ENCODE measurements at regions not wholly inside any gene's neighbourhood (a gene's known extent, or its start where the extent isn't known, plus 50 kb on each side); places are given as distances from the start of the nearest gene placed in this dataset.
"Not testable (repeated sequence)": the region's sequence is repeated elsewhere in the genome, so short reads cannot be mapped to it uniquely, and the experiment has no call there.

- no peak overlapping the region for H3K4me3 ChIP-seq (ENCODE audit: low read depth, low read length)
- WGBS (ENCODE audit: insufficient coverage): 41% methylated on average over 2 of the region's 3 CpGs
- H3K27ac ChIP-seq (ENCODE audit: low read depth, low read length): no peak overlapping the region
- no peak for DNase-seq (ENCODE audit: low read depth in 4 of 6, low spot score in 6 of 6)
- no peaks in the 10 kb centered on the region for H3K36me3 ChIP-seq (ENCODE audit: control insufficient read depth, insufficient read depth, low read length)
- no peaks in the 10 kb centered on the region for H3K9me3 ChIP-seq (ENCODE audit: control insufficient read depth, insufficient read depth, low read length)
- peaks cover 17% of the 10 kb centered on the region for H3K4me1 ChIP-seq (ENCODE audit: control insufficient read depth, insufficient read depth, low read length)
- no peaks in the 10 kb centered on the region for H3K27me3 ChIP-seq (ENCODE audit: control insufficient read depth, insufficient read depth, low read length)
Observed at GRCh38 chr2:16394986-16395550, 270.6 kb downstream of the CYRIA start.

- Histone ChIP-seq H3K9me3 (ENCODE audit: control insufficient read depth, insufficient read depth, low read length) (no peaks in the 10 kb centered on the region), H3K27me3 (ENCODE audit: control insufficient read depth, insufficient read depth, low read length) (no peaks in the 10 kb centered on the region), H3K4me1 (ENCODE audit: control insufficient read depth, insufficient read depth, low read length) (peaks cover 17% of the 10 kb centered on the region), H3K27ac (ENCODE audit: low read depth, low read length) (peak overlapping the region; percentile 44), H3K4me3 (ENCODE audit: low read depth, low read length) (no peak overlapping the region), H3K36me3 (ENCODE audit: control insufficient read depth, insufficient read depth, low read length) (no peaks in the 10 kb centered on the region)
- peak in 3 of 6 donors; percentile 23 to 87 (median 70) for DNase-seq (ENCODE audit: low read depth in 4 of 6, low spot score in 6 of 6)
- WGBS (ENCODE audit: insufficient coverage): 50% methylated on average over 13 of the region's 15 CpGs
Observed at GRCh38 chr2:16394072-16394985, 271.3 kb downstream of the CYRIA start.

GRCh38 chr2:16393500-16394071 lies 272.0 kb downstream of the CYRIA start:
- WGBS (ENCODE audit: insufficient coverage): 68% methylated on average over 6 of the region's 8 CpGs
- Histone ChIP-seq H3K9me3 (ENCODE audit: control insufficient read depth, insufficient read depth, low read length) (no peaks in the 10 kb centered on the region), H3K4me3 (ENCODE audit: low read depth, low read length) (no peak overlapping the region), H3K4me1 (ENCODE audit: control insufficient read depth, insufficient read depth, low read length) (peaks cover 17% of the 10 kb centered on the region), H3K27ac (ENCODE audit: low read depth, low read length) (peak overlapping the region; percentile 44), H3K27me3 (ENCODE audit: control insufficient read depth, insufficient read depth, low read length) (no peaks in the 10 kb centered on the region), H3K36me3 (ENCODE audit: control insufficient read depth, insufficient read depth, low read length) (no peaks in the 10 kb centered on the region)
- DNase-seq (ENCODE audit: low read depth in 4 of 6, low spot score in 6 of 6): peak in 1 of 6 donors; percentile 5

GRCh38 chr2:16392647-16393499 lies 272.8 kb downstream of the CYRIA start:
- Histone ChIP-seq H3K27me3 (ENCODE audit: control insufficient read depth, insufficient read depth, low read length) (no peaks in the 10 kb centered on the region), H3K4me3 (ENCODE audit: low read depth, low read length) (no peak overlapping the region), H3K9me3 (ENCODE audit: control insufficient read depth, insufficient read depth, low read length) (no peaks in the 10 kb centered on the region), H3K4me1 (ENCODE audit: control insufficient read depth, insufficient read depth, low read length) (peaks cover 17% of the 10 kb centered on the region), H3K27ac (ENCODE audit: low read depth, low read length) (no peak overlapping the region), H3K36me3 (ENCODE audit: control insufficient read depth, insufficient read depth, low read length) (no peaks in the 10 kb centered on the region)
- 33% methylated on average over 14 of the region's 14 CpGs for WGBS (ENCODE audit: insufficient coverage)
- peak in 4 of 6 donors; percentile 33 to 86 (median 54) for DNase-seq (ENCODE audit: low read depth in 4 of 6, low spot score in 6 of 6)

- no peak for DNase-seq (ENCODE audit: low read depth in 4 of 6, low spot score in 6 of 6)
- H3K36me3 ChIP-seq (ENCODE audit: control insufficient read depth, insufficient read depth, low read length): no peaks in the 10 kb centered on the region
- H3K4me3 ChIP-seq (ENCODE audit: low read depth, low read length): no peak overlapping the region
- no peaks in the 10 kb centered on the region for H3K9me3 ChIP-seq (ENCODE audit: control insufficient read depth, insufficient read depth, low read length)
- WGBS (ENCODE audit: insufficient coverage): 91% methylated on average over 4 of the region's 5 CpGs
- peaks cover 17% of the 10 kb centered on the region for H3K4me1 ChIP-seq (ENCODE audit: control insufficient read depth, insufficient read depth, low read length)
- H3K27ac ChIP-seq (ENCODE audit: low read depth, low read length): no peak overlapping the region
- no peaks in the 10 kb centered on the region for H3K27me3 ChIP-seq (ENCODE audit: control insufficient read depth, insufficient read depth, low read length)
Observed at GRCh38 chr2:16391986-16392385, 273.6 kb downstream of the CYRIA start.

- WGBS (ENCODE audit: insufficient coverage): 94% methylated on average over 6 of the region's 6 CpGs
Observed at GRCh38 chr2:16390561-16390960, 275.1 kb downstream of the CYRIA start.

GRCh38 chr2:16389611-16390010 lies 276.0 kb downstream of the CYRIA start:
- Histone ChIP-seq H3K9me3 (ENCODE audit: control insufficient read depth, insufficient read depth, low read length) (no peaks in the 10 kb centered on the region), H3K27me3 (ENCODE audit: control insufficient read depth, insufficient read depth, low read length) (no peaks in the 10 kb centered on the region), H3K36me3 (ENCODE audit: control insufficient read depth, insufficient read depth, low read length) (no peaks in the 10 kb centered on the region), H3K4me1 (ENCODE audit: control insufficient read depth, insufficient read depth, low read length) (peaks cover 21% of the 10 kb centered on the region), H3K27ac (ENCODE audit: low read depth, low read length) (no peak overlapping the region), H3K4me3 (ENCODE audit: low read depth, low read length) (no peak overlapping the region)
- no peak for DNase-seq (ENCODE audit: low read depth in 4 of 6, low spot score in 6 of 6)
- WGBS (ENCODE audit: insufficient coverage): 93% methylated on average over 3 of the region's 3 CpGs

More at GRCh38 chr2:16390561-16390960, 275.1 kb downstream of the CYRIA start:
- Histone ChIP-seq H3K9me3 (ENCODE audit: control insufficient read depth, insufficient read depth, low read length) (no peaks in the 10 kb centered on the region), H3K4me3 (ENCODE audit: low read depth, low read length) (no peak overlapping the region), H3K27me3 (ENCODE audit: control insufficient read depth, insufficient read depth, low read length) (no peaks in the 10 kb centered on the region), H3K4me1 (ENCODE audit: control insufficient read depth, insufficient read depth, low read length) (peaks cover 21% of the 10 kb centered on the region), H3K36me3 (ENCODE audit: control insufficient read depth, insufficient read depth, low read length) (no peaks in the 10 kb centered on the region), H3K27ac (ENCODE audit: low read depth, low read length) (no peak overlapping the region)
- no peak for DNase-seq (ENCODE audit: low read depth in 4 of 6, low spot score in 6 of 6)

GRCh38 chr2:16388199-16388830 lies 277.3 kb downstream of the CYRIA start:
- WGBS (ENCODE audit: insufficient coverage): 93% methylated on average over 13 of the region's 16 CpGs
- H3K27ac ChIP-seq (ENCODE audit: low read depth, low read length): not testable (repeated sequence)
- H3K4me1 ChIP-seq (ENCODE audit: control insufficient read depth, insufficient read depth, low read length): peaks cover 12% of the 10 kb centered on the region

GRCh38 chr2:16387461-16387984 lies 278.1 kb downstream of the CYRIA start:
- Histone ChIP-seq H3K36me3 (ENCODE audit: control insufficient read depth, insufficient read depth, low read length) (no peaks in the 10 kb centered on the region), H3K27me3 (ENCODE audit: control insufficient read depth, insufficient read depth, low read length) (no peaks in the 10 kb centered on the region), H3K4me1 (ENCODE audit: control insufficient read depth, insufficient read depth, low read length) (peaks cover 6% of the 10 kb centered on the region), H3K4me3 (ENCODE audit: low read depth, low read length) (no peak overlapping the region), H3K9me3 (ENCODE audit: control insufficient read depth, insufficient read depth, low read length) (no peaks in the 10 kb centered on the region), H3K27ac (ENCODE audit: low read depth, low read length) (no peak overlapping the region)
- WGBS (ENCODE audit: insufficient coverage): 100% methylated on average over 2 of the region's 8 CpGs
- no peak for DNase-seq (ENCODE audit: low read depth in 4 of 6, low spot score in 6 of 6)

More at GRCh38 chr2:16388199-16388830, 277.3 kb downstream of the CYRIA start:
- H3K36me3 ChIP-seq (ENCODE audit: control insufficient read depth, insufficient read depth, low read length); H3K27me3 ChIP-seq (ENCODE audit: control insufficient read depth, insufficient read depth, low read length); H3K4me3 ChIP-seq (ENCODE audit: low read depth, low read length); H3K9me3 ChIP-seq (ENCODE audit: control insufficient read depth, insufficient read depth, low read length); DNase-seq (ENCODE audit: low read depth in 4 of 6, low spot score in 6 of 6): not testable (repeated sequence)

Data from spinal cord (tissue), 9 donors.